Heart right ventricle (tissue), 16 donors: ENCODE measurements at regions not wholly inside any gene's neighbourhood (a gene's known extent, or its start where the extent isn't known, plus 50 kb on each side); places are given as distances from the start of the nearest gene placed in this dataset.

Source experiments
- ATAC-seq, 8 donors: fragments of 200-7000 bp; cut with Tn5 transposase; one replicate each; pipeline ENCODE4 v1.9.1; 2020; ENCODE audit warnings: mild to moderate bottlenecking in 8 of 8, moderate library complexity in 8 of 8, moderate number of reproducible peaks in 1 of 8
- DNase-seq, 2 donors: peaks; one replicate each; pipeline ENCODE4 v3.0.0-alpha.2; 2020
- H3K27ac ChIP-seq, 10 donors: fragments of 200-600 bp; sonication (generic) in 2 of 10; one replicate each; pipeline versions ENCODE4 v1.5.0 to v1.8.0; 2020 to 2022; ENCODE audit warnings: mild to moderate bottlenecking in 3 of 10
- H3K27me3 ChIP-seq, 7 donors: fragments of 200-600 bp; one replicate each; pipeline ENCODE4 v1.8.0; 2021 to 2022; ENCODE audit warnings: mild to moderate bottlenecking in 2 of 7
- H3K36me3 ChIP-seq, 9 donors: fragments of 200-600 bp; sonication (generic) in 1 of 9; one replicate each; pipeline versions ENCODE4 v1.5.0 to v1.8.0; 2020 to 2022; ENCODE audit warnings: mild to moderate bottlenecking in 2 of 9
- H3K4me1 ChIP-seq, 9 donors: fragments of 200-600 bp; sonication (generic) in 1 of 9; one replicate each; pipeline versions ENCODE4 v1.5.0 to v1.8.0; 2020 to 2022; ENCODE audit warnings: mild to moderate bottlenecking in 4 of 9
- H3K4me3 ChIP-seq, 10 donors: fragments of 200-600 bp; sonication (generic) in 2 of 10; one replicate each; pipeline versions ENCODE4 v1.5.0 to v1.8.0; 2020 to 2022; ENCODE audit warnings: mild to moderate bottlenecking in 7 of 10, moderate library complexity in 2 of 10
- H3K9me3 ChIP-seq, 11 donors: fragments of 200-600 bp in 10 of 11; sonication (generic) in 2 of 11; one replicate each; pipeline versions ENCODE4 v1.5.0 to v1.8.0; 2013 to 2022; ENCODE audit warnings: mild to moderate bottlenecking in 2 of 11, control low read depth in 1 of 11, moderate library complexity in 1 of 11
- WGBS, 2 donors: extraction: QIAGEN DNeasy Blood & Tissue Kit; methylation state at CpG; one replicate each; pipeline ENCODE4 v1.1.7; 2013; ENCODE audit warnings: inconsistent platforms in 1 of 2; 5-methylcytosine and 5-hydroxymethylcytosine counted together
- intact Hi-C, 10 donors: fragments of 100-400 bp; cut with DNase I; formaldehyde crosslinking; loops; one replicate each; pipeline versions ENCODE4 v1.11.1 to v1.14.2; 2022
- TF ChIP-seq, protein P1 (sequence below), 9 donors: fragments of 200-600 bp; sonication (generic) in 2 of 9; IDR thresholded peaks; one replicate each; pipeline versions ENCODE4 v1.5.0 to v1.8.0; 2021 to 2022; ENCODE audit warnings: antibody characterized with exemption in 9 of 9, mild to moderate bottlenecking in 5 of 9, moderate library complexity in 1 of 9
- donor health status: Arrhythmogenic right ventricular cardiomyopathy.
- donor health status: ischemic (EF 13 %, LVEDD 7.1; RV severe dilation, severe dysfunction).
- donor health status: healthy with polysubstance abuse.
- donor health status: DM: no; HTN: yes; CAD: no.
- donor health status: DM: no; HTN: no; CAD: no.
- donor health status: ischemic (EF 25% LVEDD 6.9; RV normal size, moderate dysfunction).
- donor health status: ischemic (EF 25% LVEDD 5.7; RV mildly dilated, moderate dysfunction).
- donor health status: healthy.
- donor health status: DM: yes; HTN: yes; CAD: no.
- donor health status: Ischemic cardiomyopathy.
- donor health status: ischemic (EF 35%, LVEDD 5.7; RV mildly dilated, moderate dysfunction).
- donor health status: nonischemic (EF 11% LVEDD 7.7; RV severe dilation, severe dysfunction).
- donor health status: DM: yes; HTN: yes; CAD: no.
- donor health status: PGD.
- donor health status: ischemic (EF 29% LVEDD 5.4; RV normal size, mild dysfunction).
- donor health status: nonischemic (EF 23%, LVEDD 6.1; RV moderate dilation, normal function).

DNA sequence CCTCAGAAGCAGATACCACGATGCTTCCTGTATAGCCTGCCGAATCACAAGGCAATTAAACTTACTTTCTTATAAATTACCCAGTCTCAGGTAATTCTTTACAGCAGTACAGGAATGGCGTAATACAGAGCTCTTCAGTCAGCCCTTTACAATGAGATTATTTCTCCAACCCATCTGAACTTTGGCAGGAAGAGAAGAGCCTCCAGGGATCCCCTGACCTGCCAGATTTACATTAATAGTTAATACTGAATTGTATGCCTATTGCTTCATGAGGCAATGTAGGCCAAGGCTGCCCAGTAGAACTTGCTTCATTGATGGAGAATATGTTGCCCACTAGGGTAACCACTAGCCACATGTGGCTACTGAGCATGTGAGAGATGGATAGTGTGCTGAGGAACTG lies 608.7 kb downstream of the SH2D4B start:
- 80 to 81% methylated on average over 3 of the region's 3 CpGs for WGBS, 2 donors

DNA sequence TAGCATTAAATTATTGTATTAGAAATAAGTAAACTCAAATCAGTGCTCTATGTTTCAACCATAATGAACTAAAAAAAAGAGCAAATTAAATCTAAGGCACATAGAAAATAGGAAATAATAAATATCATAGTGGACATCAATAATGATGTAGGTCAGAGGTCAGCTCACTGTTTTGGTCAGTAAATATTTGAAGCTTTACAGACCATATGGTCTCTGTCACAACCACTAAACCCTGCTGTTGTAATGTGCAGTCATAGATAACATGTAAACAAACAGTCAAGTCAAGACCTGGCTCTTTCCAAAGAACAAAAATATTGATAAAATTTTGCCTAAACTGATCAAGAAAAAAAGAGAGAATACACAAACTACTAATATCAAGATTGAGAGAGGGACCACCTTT lies 615.0 kb downstream of the SH2D4B start:
- DNase-seq (no peak), ATAC-seq (no peak)
- Histone ChIP-seq H3K4me1 (no peaks in the 10 kb centered on the region), H3K4me3 (no peak overlapping the region), H3K36me3 (no peaks in the 10 kb centered on the region), H3K27me3 (no peaks in the 10 kb centered on the region), H3K27ac (no peak overlapping the region), H3K9me3 (no peaks in the 10 kb centered on the region)
- intact Hi-C loops, result no loop called here
- TF ChIP-seq, protein P1, sequence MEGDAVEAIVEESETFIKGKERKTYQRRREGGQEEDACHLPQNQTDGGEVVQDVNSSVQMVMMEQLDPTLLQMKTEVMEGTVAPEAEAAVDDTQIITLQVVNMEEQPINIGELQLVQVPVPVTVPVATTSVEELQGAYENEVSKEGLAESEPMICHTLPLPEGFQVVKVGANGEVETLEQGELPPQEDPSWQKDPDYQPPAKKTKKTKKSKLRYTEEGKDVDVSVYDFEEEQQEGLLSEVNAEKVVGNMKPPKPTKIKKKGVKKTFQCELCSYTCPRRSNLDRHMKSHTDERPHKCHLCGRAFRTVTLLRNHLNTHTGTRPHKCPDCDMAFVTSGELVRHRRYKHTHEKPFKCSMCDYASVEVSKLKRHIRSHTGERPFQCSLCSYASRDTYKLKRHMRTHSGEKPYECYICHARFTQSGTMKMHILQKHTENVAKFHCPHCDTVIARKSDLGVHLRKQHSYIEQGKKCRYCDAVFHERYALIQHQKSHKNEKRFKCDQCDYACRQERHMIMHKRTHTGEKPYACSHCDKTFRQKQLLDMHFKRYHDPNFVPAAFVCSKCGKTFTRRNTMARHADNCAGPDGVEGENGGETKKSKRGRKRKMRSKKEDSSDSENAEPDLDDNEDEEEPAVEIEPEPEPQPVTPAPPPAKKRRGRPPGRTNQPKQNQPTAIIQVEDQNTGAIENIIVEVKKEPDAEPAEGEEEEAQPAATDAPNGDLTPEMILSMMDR (IDR thresholded peaks at IDR 0.05), result no peak

More for the DNA sequence above, 608.7 kb downstream of the SH2D4B start:
- TF ChIP-seq, protein P1 (IDR thresholded peaks at IDR 0.05), result no peak
- no peaks in the 10 kb centered on the region for H3K4me1 ChIP-seq
- no peaks in the 10 kb centered on the region for H3K36me3 ChIP-seq
- ATAC-seq, result no peak
- H3K9me3 ChIP-seq, result peaks cover 0 to 3% (median 0%) of the 10 kb centered on the region in 11 donors
- no peak overlapping the region for H3K4me3 ChIP-seq
- H3K27ac ChIP-seq, result no peak overlapping the region
- H3K27me3 ChIP-seq, result no peaks in the 10 kb centered on the region
- intact Hi-C loops, result no loop called here
- no peak for DNase-seq

DNA sequence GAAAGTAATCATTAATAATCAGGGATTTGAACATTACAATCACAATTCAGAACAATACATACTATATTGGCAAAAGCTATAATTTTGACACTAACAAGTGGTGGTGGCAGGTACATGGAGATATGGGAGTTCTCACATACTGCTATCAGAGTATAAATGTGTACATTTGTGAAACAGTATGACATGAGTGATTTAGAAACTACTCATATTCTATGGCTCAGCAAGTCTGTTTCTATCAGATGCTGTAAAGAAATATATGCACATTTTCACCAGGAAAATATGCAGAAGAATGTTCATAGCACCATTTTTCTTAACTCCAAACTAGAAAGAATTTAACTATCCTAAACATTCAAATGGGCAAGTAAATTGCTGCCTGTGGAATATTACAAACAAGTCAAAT lies 620.0 kb downstream of the SH2D4B start:
- intact Hi-C loops, result no loop called here

DNA sequence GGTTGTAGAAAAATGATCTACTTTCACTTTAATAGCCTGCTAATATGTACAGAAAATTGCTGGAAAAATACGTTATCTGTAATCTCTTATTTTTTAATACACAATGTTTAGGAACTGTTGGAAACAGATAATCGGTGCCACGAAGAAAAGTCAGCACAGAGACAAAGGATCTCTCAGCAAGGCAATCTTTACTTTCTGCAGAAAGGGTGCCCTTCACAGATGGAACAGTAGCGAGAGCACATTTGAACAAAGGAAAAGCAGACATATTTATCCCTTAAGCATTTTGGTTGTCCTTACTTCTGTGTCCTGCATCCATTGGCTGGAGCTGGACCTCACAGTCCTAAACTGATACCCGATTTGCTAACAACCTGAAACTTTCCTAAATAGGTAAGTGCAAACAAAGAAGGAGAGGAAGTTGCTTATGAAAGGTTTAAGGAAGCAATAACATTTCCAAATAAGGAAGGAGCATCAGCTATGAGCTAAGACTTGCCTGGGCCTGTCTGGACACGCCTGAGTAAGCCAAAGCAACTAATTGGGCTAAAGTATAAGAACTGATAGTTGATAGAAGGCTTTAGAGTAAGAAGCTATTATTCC lies 640.0 kb downstream of the SH2D4B start:
- DNase-seq (no peak), ATAC-seq (no peak)
- Histone ChIP-seq H3K27ac (no peak overlapping the region), H3K4me3 (no peak overlapping the region), H3K9me3 (peaks cover 0 to 39% (median 5%) of the 10 kb centered on the region in 11 donors), H3K27me3 (no peaks in the 10 kb centered on the region), H3K36me3 (no peaks in the 10 kb centered on the region), H3K4me1 (no peaks in the 10 kb centered on the region)
- TF ChIP-seq, protein P1 (IDR thresholded peaks at IDR 0.05), result no peak
- 88 to 90% methylated on average over 6 of the region's 6 CpGs for WGBS, 2 donors
- intact Hi-C loops, result no loop called here

More for the DNA sequence above, 620.0 kb downstream of the SH2D4B start:
- H3K4me3 ChIP-seq, result no peak overlapping the region
- no peaks in the 10 kb centered on the region for H3K27me3 ChIP-seq
- TF ChIP-seq, protein P1 (IDR thresholded peaks at IDR 0.05), result no peak
- peaks cover 0 to 5% (median 0%) of the 10 kb centered on the region in 11 donors for H3K9me3 ChIP-seq
- DNase-seq, result no peak
- no peaks in the 10 kb centered on the region for H3K4me1 ChIP-seq
- H3K27ac ChIP-seq, result no peak overlapping the region
- H3K36me3 ChIP-seq, result no peaks in the 10 kb centered on the region
- no peak for ATAC-seq
